CD14-positive monocyte (primary cell): ENCODE measurements at regions not wholly inside any gene's neighbourhood (a gene's known extent, or its start where the extent isn't known, plus 50 kb on each side); places are given as distances from the start of the nearest gene placed in this dataset.
"Not testable (repeated sequence)": the region's sequence is repeated elsewhere in the genome, so short reads cannot be mapped to it uniquely, and the experiment has no call there.

Experiments used
- DNase-seq, 3 donors: peaks; one replicate each; pipeline ENCODE4 v3.0.0-alpha.2; 2011 to 2022
- H2AFZ ChIP-seq: 2 replicates; pipeline ENCODE4 v1.6.0; 2012; ENCODE audit warnings: mild to moderate bottlenecking, low read depth, low read length, inconsistent platforms; ENCODE audit not compliant: insufficient read depth, poor library complexity, severe bottlenecking
- H3K27ac ChIP-seq, 2 donors: 1 replicate in 1 of 2; 2 replicates in 1 of 2; pipeline ENCODE4 v1.5.1; 2012 to 2013; ENCODE audit warnings: low read length in 2 of 2, control low read depth in 1 of 2, inconsistent platforms in 1 of 2, low read depth in 1 of 2, mild to moderate bottlenecking in 1 of 2
- H3K27me3 ChIP-seq, 2 donors: one replicate each; pipeline versions ENCODE4 v1.6.0 to v1.6.1; 2011 to 2013; ENCODE audit warnings: low read length in 2 of 2; ENCODE audit not compliant: control insufficient read depth in 2 of 2, insufficient read depth in 2 of 2
- H3K36me3 ChIP-seq, 2 donors: replicated peaks in 1 of 2; 1 replicate in 1 of 2; 2 replicates in 1 of 2; pipeline versions ENCODE4 v1.5.1 to v1.6.1; 2012 to 2013; ENCODE audit warnings: low read length in 2 of 2, control low read depth in 1 of 2, inconsistent platforms in 1 of 2, mild to moderate bottlenecking in 1 of 2; ENCODE audit not compliant: insufficient read depth in 2 of 2, control insufficient read depth in 1 of 2
- H3K4me1 ChIP-seq, 2 donors: 1 replicate in 1 of 2; 2 replicates in 1 of 2; pipeline versions ENCODE4 v1.5.1 to v1.6.1; 2012 to 2013; ENCODE audit warnings: low read length in 2 of 2, control low read depth in 1 of 2, inconsistent platforms in 1 of 2, mild to moderate bottlenecking in 1 of 2, moderate library complexity in 1 of 2; ENCODE audit not compliant: insufficient read depth in 2 of 2, control insufficient read depth in 1 of 2
- H3K4me2 ChIP-seq: replicated peaks from 2 replicates; pipeline ENCODE3; 2012; ENCODE audit warnings: low read length, moderate library complexity, mild to moderate bottlenecking; ENCODE audit not compliant: poor library complexity, severe bottlenecking; ENCODE audit errors: extremely low read depth
- H3K4me3 ChIP-seq, 3 experiments: fragments of 200-600 bp in 1 of 3; sonication (generic) in 1 of 3; replicated peaks in 1 of 3; 1 replicate in 2 of 3; 2 replicates in 1 of 3; pipeline ENCODE4 v1.5.1; 2011 to 2013; ENCODE audit warnings: low read length in 3 of 3, mild to moderate bottlenecking in 3 of 3, control low read depth in 2 of 3, low read depth in 2 of 3, inconsistent platforms in 1 of 3, moderate library complexity in 1 of 3
- H3K79me2 ChIP-seq: 2 replicates; pipeline ENCODE4 v1.6.0; 2012; ENCODE audit warnings: mild to moderate bottlenecking, control low read depth, inconsistent platforms, low read length, moderate library complexity; ENCODE audit not compliant: insufficient read depth
- H3K9ac ChIP-seq: 2 replicates; pipeline ENCODE4 v1.6.0; 2017; ENCODE audit warnings: low read length, mild to moderate bottlenecking; ENCODE audit not compliant: insufficient read depth, poor library complexity, severe bottlenecking
- H3K9me3 ChIP-seq, 2 donors: replicated peaks in 1 of 2; 1 replicate in 1 of 2; 2 replicates in 1 of 2; pipeline versions ENCODE4 v1.5.1 to v1.6.1; 2012 to 2013; ENCODE audit warnings: low read length in 2 of 2, control low read depth in 1 of 2; ENCODE audit not compliant: control insufficient read depth in 1 of 2, insufficient read depth in 1 of 2
- H4K20me1 ChIP-seq: 2 replicates; pipeline ENCODE4 v1.6.0; 2012; ENCODE audit warnings: mild to moderate bottlenecking, low read length, control low read depth, moderate library complexity; ENCODE audit not compliant: insufficient read depth
- H3K27ac Mint-ChIP-seq, 7 donors: one replicate each; pipeline ENCODE4 v1.8.0; 2020; ENCODE audit warnings: mild to moderate bottlenecking in 7 of 7, mixed read lengths in 7 of 7, moderate library complexity in 6 of 7, inconsistent platforms in 2 of 7
- H3K27me3 Mint-ChIP-seq, 3 donors: one replicate each; pipeline ENCODE4 v1.8.0; 2021 to 2022; ENCODE audit warnings: low read depth in 3 of 3, mild to moderate bottlenecking in 3 of 3, mixed read lengths in 3 of 3, moderate library complexity in 3 of 3, inconsistent platforms in 1 of 3
- H3K36me3 Mint-ChIP-seq, 2 donors: one replicate each; pipeline ENCODE4 v1.8.0; 2020; ENCODE audit warnings: mixed read lengths in 2 of 2, inconsistent platforms in 1 of 2, mild to moderate bottlenecking in 1 of 2
- H3K4me1 Mint-ChIP-seq: one replicate; pipeline ENCODE4 v1.8.0; 2020; ENCODE audit warnings: mild to moderate bottlenecking, mixed read lengths
- H3K4me3 Mint-ChIP-seq, 2 donors: one replicate each; pipeline ENCODE4 v1.8.0; 2020; ENCODE audit warnings: mild to moderate bottlenecking in 2 of 2, mixed read lengths in 2 of 2, moderate library complexity in 1 of 2
- H3K9me3 Mint-ChIP-seq, 7 donors: one replicate each; pipeline ENCODE4 v1.8.0; 2020 to 2022; ENCODE audit warnings: mixed read lengths in 7 of 7, mild to moderate bottlenecking in 6 of 7, moderate library complexity in 6 of 7, inconsistent platforms in 2 of 7
- CTCF ChIP-seq: fragments of 200-600 bp; IDR thresholded peaks from one replicate; pipeline ENCODE4 v1.8.0; 2022; ENCODE audit warnings: antibody characterized with exemption, mild to moderate bottlenecking
- WGBS: methylation state at CpG from one replicate; pipeline ENCODE4 v1.1.5; 2013; ENCODE audit warnings: missing lambda C conversion rate; ENCODE audit not compliant: insufficient coverage; 5-methylcytosine and 5-hydroxymethylcytosine counted together
- intact Hi-C, 2 donors: fragments of 100-400 bp; cut with micrococcal nuclease; formaldehyde crosslinking; loops; one replicate each; pipeline versions ENCODE4 v1.15.0 to v1.15.1; 2023

GRCh38 chr5:25439025-25439424 lies 794.2 kb upstream of the CDH10 start:
- H3K4me1 Mint-ChIP-seq = no peaks in the 10 kb centered on the region
- Histone ChIP-seq H3K4me3 (no peak overlapping the region), H3K9ac (no peak overlapping the region), H4K20me1 (no peaks in the 10 kb centered on the region), H2AFZ (no peak overlapping the region), H3K9me3 (no peaks in the 10 kb centered on the region), H3K4me1 (no peaks in the 10 kb centered on the region), H3K4me2 (no peak overlapping the region), H3K27ac (no peak overlapping the region), H3K79me2 (no peaks in the 10 kb centered on the region), H3K27me3 (no peaks in the 10 kb centered on the region), H3K36me3 (no peaks in the 10 kb centered on the region)
- no peak for TF ChIP-seq CTCF
- WGBS = no CpG with 5 or more reads among the region's 5 CpGs
- H3K36me3 Mint-ChIP-seq = no peaks in the 10 kb centered on the region
- intact Hi-C loops = no loop called here
- H3K4me3 Mint-ChIP-seq = no peak overlapping the region
- peaks cover 0 to 3% (median 0%) of the 10 kb centered on the region in 7 donors for H3K9me3 Mint-ChIP-seq
- H3K27me3 Mint-ChIP-seq = no peaks in the 10 kb centered on the region
- H3K27ac Mint-ChIP-seq = no peak overlapping the region
- no peak for DNase-seq

GRCh38 chr5:25438375-25438774 lies 793.6 kb upstream of the CDH10 start:
- H3K4me1 Mint-ChIP-seq, H3K36me3 Mint-ChIP-seq, H3K4me3 Mint-ChIP-seq, H3K27me3 Mint-ChIP-seq, H3K4me2 ChIP-seq, H3K9ac ChIP-seq, H3K27ac ChIP-seq, H3K4me3 ChIP-seq, H3K9me3 ChIP-seq, H3K27me3 ChIP-seq, H3K27ac Mint-ChIP-seq, H3K79me2 ChIP-seq, H3K9me3 Mint-ChIP-seq, H2AFZ ChIP-seq, H4K20me1 ChIP-seq, DNase-seq, H3K36me3 ChIP-seq, H3K4me1 ChIP-seq, intact Hi-C loops: not testable (repeated sequence)
- WGBS = no CpG with 5 or more reads among the region's 6 CpGs
